GM21381 (cell line): ENCODE measurements at regions not wholly inside any gene's neighbourhood (a gene's known extent, or its start where the extent isn't known, plus 50 kb on each side); places are given as distances from the start of the nearest gene placed in this dataset.
"Not testable (repeated sequence)": the region's sequence is repeated elsewhere in the genome, so short reads cannot be mapped to it uniquely, and the experiment has no call there.

ENCODE experiments used
- ATAC-seq: cut with Tn5 transposase; IDR thresholded peaks from one replicate; pipeline ENCODE4 v1.9.1; 2021; ENCODE audit warnings: mild to moderate bottlenecking, moderate library complexity; ENCODE audit not compliant: unreplicated experiment

DNA sequence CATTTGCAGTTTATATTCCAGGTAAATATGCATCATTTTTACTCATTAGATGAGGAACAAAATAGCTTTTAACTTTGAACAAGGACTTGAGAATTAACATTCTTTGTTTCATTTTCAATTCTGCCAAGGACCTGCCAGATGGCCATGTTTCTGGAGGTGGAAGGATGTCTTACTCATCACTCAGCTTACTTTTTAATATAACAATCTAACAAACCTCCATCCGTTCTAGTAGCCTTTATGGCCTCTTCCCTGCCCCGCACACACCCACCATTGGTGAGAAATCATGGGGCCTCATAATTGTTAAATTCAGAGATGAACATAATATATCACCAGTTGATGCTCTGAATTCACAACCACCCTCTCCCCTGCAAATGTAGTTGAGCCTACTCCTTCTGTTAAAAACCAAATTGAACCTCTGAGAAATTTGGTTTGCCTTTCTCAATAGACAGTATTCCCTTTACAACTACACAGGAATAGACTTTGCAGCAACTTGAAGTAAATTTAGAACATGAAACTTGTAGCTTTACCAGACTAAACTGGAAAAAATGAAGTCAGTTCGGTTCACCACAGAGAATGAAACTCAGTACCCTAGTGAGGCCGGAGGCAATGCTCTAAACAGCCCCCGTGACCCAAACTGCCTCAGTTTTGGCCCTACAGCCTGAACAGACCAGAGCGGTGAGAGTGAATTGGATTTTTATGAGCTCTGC is 50.1 kb upstream of the ACSL4 start:
- ATAC-seq = peak; percentile 86

GRCh38 chrX:109783701-109784079 is 50.6 kb upstream of the ACSL4 start:
- ATAC-seq = no peak

DNA sequence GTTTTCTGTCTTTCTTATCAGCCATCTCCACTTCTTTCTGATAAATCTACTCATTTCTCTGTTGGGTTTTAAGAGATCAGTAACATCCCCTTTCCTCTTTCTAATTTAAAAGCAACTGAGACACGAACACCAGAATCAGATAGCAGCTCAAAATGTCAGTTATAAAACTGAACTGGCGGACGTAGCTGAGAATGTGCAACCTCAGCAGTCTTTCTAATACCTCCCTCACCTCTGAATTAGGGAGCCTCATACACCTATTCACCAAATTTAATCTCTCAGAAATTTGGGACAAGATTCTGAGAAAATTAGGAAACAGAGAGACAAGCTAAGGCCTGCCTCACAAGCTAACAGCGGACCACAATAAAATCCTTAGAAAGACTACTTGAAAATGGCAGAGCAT is 52.0 kb upstream of the ACSL4 start:
- ATAC-seq = no peak

DNA sequence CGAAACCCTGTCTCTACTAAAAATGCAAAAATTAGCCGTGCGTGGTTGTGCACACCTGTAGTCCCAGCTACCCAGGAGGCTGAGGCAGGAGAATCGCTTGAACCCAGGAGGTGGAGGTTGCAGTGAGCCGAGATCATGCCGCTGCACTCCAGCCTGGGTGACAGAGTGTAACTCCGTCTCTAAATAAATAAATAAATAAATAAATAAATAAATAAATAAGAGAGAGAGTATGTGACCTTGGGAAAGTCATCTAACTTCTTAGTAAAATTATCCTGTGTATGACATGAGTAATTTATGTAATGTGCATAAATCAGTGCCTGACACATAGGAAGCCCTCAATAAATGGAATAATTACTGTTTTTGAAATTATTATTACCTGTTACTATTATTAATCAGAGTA is 57.5 kb upstream of the ACSL4 start:
- not testable (repeated sequence) for ATAC-seq

DNA sequence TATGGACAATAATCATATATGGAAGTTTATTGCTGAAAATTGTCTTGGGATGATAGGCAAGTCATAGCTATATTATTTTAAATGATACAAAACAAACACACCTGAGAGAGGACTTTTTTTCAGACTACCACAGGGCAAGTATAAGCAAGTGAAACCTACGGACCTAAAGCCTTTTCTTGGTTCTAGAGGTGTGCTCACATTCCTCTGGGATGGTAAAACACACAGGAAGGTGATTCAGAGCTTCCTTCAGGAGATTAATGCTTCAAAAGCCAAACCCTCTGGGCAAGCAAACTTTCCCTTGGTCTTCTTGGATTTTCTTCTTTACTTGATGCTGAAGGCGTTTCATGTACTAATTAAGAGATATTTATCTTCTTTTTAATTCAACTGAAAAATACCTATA is 60.1 kb upstream of the ACSL4 start:
- ATAC-seq = no peak

DNA sequence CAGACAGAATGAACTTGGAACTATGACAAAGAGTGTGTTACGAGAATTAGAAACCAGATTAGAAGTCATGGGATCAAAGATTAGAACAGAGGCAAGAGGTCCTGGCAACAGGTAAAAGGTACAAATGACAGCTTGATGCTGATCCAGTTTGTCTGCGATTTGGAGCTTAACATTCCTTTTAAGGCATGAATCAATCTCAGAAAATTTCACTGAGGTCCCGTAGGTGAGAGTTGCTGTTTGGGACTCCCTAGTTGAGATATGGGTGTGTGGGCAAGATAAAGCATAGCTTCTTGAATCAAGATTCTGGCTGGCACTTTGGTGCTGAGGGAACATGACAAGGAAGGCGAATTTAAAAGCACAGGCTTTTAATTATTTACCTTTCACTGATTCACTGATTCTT is 62.6 kb upstream of the ACSL4 start:
- ATAC-seq = no peak

DNA sequence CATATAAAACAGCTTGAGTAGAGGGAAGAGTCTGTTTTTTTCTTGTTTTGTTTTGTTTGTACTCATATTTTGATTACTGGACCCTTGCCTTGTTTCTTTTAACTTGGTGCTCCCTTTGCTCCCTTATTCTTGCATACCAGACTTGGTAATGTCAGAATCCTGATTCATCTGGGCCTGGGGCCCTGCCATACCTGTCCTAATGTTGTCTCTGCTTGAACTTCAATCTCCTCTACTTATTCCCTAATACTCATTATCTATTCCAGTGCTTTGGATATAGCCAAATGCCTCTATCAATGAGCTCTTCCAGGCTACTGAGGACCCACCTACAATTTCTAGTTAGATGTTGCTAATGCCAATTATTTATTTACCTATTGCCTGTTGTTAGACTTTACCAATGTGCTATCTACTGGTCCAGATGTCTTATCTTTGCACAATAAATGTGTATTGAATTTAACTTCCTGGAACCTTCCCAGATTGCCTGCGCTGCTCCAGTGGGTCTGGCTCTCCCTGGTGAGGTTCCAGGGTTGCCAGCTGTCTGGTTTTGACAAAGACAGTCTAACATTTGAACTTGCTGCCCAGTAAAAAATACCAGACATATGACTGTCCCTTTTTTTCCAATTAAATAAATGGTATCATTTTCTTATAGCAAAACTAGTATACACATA is 64.4 kb upstream of the ACSL4 start:
- ATAC-seq = no peak

DNA sequence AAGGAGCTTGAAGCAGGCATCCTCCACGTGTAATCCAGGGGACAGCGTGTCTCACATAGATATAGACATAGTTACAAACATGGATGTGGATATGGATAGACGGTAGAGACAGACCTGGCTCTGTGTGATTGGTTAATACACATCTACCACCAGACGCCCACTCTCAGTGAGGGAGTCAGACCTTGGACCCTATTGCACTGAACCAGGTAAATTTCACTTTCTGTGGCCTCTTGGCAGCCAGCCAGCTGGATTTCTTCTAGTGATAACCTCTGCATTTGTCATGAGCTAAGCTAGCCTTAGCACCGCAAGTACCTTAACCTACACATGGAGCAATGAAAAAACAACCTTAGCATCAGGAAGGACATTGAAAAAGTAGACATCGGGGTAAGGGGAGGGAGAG is 79.2 kb upstream of the ACSL4 start:
- ATAC-seq = no peak

DNA sequence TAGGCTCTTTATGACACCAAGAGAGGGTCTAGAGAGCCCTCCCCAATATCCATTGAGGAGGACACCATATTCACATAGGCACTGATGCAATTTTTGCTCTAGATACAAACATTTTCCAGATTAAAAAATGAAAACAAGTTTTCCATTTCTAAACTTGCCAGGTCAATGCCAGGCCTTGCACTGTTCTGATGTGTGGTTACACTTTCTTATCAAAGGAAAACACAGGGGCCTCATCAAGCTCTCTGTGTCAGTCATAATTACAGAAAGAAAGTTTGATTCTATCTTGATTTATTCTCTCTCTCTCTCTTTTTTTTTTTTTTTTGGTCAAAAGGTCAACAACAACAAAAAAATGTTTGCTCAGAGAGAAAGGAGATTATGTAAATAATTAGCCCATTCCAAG is 80.2 kb upstream of the ACSL4 start:
- ATAC-seq = no peak

GRCh38 chrX:109818976-109819375 is 85.9 kb upstream of the ACSL4 start:
- ATAC-seq = no peak

- ATAC-seq = no peak
Observed at GRCh38 chrX:109822861-109823260, 89.8 kb upstream of the ACSL4 start.

DNA sequence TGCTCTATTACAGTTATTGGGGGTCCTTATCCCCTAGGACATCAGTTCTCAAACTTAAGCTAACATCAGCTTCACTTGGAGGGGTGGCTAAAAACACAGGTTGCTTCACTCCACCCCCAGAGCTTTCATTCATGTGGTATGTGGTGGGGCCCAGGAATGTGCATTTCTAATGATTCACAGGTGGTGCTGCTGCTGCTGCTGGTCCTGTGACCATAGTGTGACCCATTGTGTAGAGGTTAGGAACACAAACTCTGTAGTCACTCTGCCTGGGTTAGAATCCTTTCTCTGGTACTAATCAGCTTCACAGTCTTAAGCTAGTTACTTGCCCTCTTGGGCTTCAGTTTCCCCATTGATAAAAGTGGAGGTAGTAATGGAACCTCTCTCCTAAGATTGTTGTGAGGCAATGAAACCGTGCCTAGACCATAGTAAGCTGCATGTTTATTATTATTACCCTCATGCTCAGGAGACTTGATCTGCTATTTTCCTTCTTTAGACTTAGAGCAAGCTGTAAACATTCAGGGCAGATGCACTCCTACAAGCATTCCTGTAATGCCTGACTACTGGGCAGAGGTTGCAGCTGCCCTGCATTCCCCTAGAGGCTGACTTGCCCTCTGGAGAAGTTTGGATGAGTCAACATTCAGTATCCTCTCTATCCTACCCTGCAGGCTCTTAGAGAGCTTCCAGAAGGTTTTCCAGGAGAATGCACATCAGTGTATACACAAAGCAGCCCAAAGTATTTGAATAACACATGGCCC is 94.1 kb upstream of the ACSL4 start:
- ATAC-seq = no peak

- no peak for ATAC-seq
Observed at GRCh38 chrX:109827772-109828171, 94.7 kb upstream of the ACSL4 start.

GRCh38 chrX:109830157-109830703 is 97.2 kb upstream of the ACSL4 start:
- ATAC-seq = no peak

GRCh38 chrX:109830704-109831206 is 97.7 kb upstream of the ACSL4 start:
- ATAC-seq = peak; percentile 87

DNA sequence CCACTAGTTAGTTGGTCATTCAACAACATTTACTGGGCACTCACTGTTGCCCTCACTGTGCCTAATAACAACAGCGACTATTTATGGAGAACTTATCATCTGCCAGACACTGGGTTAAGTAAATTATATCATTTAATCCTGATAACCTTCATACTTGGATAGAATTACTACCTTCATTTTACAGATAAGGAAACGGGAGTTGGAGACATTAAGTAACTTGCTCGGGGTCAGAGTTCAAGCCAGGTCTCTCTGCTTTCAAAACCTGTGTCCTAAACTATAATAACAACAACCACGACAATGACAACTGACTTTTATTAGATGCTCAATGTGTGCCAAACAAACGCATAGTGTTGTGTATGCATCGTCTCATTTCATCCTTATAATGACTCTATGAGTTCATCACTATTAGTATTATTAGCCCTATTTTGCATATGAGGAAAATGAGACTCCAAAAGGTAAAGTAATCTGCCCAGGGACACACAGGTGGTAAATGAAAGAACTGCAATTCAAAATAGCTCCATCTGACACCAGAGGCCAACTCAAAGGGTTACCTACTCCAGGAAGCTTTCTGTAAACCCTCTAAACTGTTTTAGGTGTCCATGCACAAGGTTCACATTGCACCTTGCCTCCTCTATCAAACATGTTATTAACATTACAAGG is 98.4 kb upstream of the ACSL4 start:
- ATAC-seq = no peak

DNA sequence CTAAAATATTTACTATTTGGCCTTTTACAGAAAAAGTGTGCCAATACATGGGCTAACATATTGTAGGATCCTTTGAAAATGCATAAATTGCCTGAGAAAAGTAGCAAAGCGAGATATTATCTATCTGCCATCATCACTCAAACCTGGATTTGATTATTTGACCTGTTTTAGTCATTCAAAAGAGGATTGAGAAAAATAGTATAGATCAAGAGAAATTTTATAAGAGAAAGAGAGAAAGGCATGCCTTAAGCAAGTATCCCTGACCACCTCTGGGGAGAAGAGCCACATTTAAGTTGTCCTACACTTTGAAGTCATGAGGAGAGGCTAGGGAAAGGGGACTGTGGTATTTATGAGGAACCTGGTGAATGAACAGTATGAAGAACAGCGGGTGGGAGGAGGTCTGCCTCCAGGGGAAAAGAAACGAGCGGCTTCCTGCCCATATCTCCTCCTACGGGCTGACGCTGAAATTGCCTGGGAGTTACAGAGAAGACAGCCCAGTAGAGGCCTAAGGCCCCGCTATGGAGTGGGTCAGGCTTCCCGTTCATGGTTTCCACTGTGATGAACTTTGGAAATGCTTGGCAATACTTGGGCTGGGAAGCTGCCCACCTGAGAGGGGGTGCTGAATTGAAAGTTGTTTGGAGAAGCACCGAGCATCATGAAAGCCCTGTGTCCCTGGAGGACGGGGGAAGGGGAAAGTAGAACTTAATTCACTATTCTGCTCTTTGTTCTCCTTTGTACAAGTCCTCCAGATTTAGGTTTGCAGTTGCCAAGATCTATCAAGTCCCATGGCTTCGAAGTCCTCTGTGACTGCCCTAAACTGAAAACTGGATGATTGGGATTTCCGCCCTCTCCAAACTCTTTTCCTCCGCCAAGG is 106.9 kb upstream of the ACSL4 start:
- ATAC-seq = no peak

- ATAC-seq = no peak
Observed at GRCh38 chrX:109840585-109840984, 107.5 kb upstream of the ACSL4 start.

- ATAC-seq = no peak
Observed at GRCh38 chrX:109841257-109841656, 108.2 kb upstream of the ACSL4 start.
